K562 (cell line): ENCODE measurements at regions not wholly inside any gene's neighbourhood (a gene's known extent, or its start where the extent isn't known, plus 50 kb on each side); places are given as distances from the start of the nearest gene placed in this dataset.

Source experiments
- ATAC-seq: fragments of 200-7000 bp; cut with Tn5 transposase; 3 replicates; pipeline ENCODE4 v1.9.1; 2020; ENCODE audit warnings: moderate library complexity
- BruUV-seq: library from RNA; stranded (reverse); fragments of 400-500 nt; replicated peaks from 2 replicates; lab custom pipeline; 2021; lab: Mats Ljungman, UMichigan
- CTCF ChIA-PET: fragments of 300-600 bp; formaldehyde crosslinking; extraction: SDS; loops from one replicate; lab custom pipeline; 2021; ENCODE audit warnings: low intra/inter-chr PET ratio; lab: Yijun Ruan, JAX
- POLR2A ChIA-PET: fragments of 300-600, 350-650 bp; sonication (Branson Sonifier 250); formaldehyde crosslinking; extraction: SDS; loops from one replicate; lab custom pipeline; 2021; ENCODE audit warnings: antibody characterized with exemption, inconsistent platforms; lab: Yijun Ruan, JAX
- DNase-seq, 4 experiments: peaks; one replicate each; pipeline versions ENCODE4 v3.0.0 to v3.0.0-alpha.2; 2011 to 2018; ENCODE audit warnings: low spot score in 3 of 4, mixed read lengths in 3 of 4; ENCODE audit errors: extremely low read depth in 1 of 4
- FAIRE-seq: peaks from 2 replicates; lab custom pipeline; 2011; peaks lifted over from hg19 to GRCh38; lab: Jason Lieb, UNC
- H2AFZ ChIP-seq: 2 replicates; pipeline ENCODE4 v1.6.0; 2011; ENCODE audit warnings: low read depth, low read length, control low read depth, inconsistent platforms
- H3K27ac ChIP-seq: fragments of 200-600 bp; 3 replicates; pipeline ENCODE4 v1.8.0; 2011; ENCODE audit warnings: low read depth, mild to moderate bottlenecking, control low read depth, inconsistent platforms, low read length, moderate library complexity, mixed read lengths; ENCODE audit errors: extremely low read depth
- H3K27me3 ChIP-seq, 2 experiments: fragments of 300-600 bp in 1 of 2; 2 replicates in 1 of 2; 3 replicates in 1 of 2; pipeline versions ENCODE4 v1.6.0 to v1.8.0; 2011; ENCODE audit warnings: inconsistent platforms in 2 of 2, low read length in 2 of 2, mild to moderate bottlenecking in 1 of 2, mixed read lengths in 1 of 2, moderate library complexity in 1 of 2; ENCODE audit not compliant: control insufficient read depth in 2 of 2, insufficient read depth in 2 of 2
- H3K36me3 ChIP-seq: fragments of 300-600 bp; 3 replicates; pipeline ENCODE4 v1.8.0; 2011; ENCODE audit warnings: mild to moderate bottlenecking, low read length, inconsistent platforms; ENCODE audit not compliant: control insufficient read depth, insufficient read depth
- H3K4me1 ChIP-seq, 2 experiments: fragments of 200-600 bp in 1 of 2; replicated peaks in 1 of 2; 2 replicates in 1 of 2; 3 replicates in 1 of 2; pipeline versions ENCODE4 v1.5.1 to v1.8.0; 2011; ENCODE audit warnings: inconsistent platforms in 2 of 2, low read length in 2 of 2, mild to moderate bottlenecking in 1 of 2, mixed read lengths in 1 of 2, moderate library complexity in 1 of 2; ENCODE audit not compliant: control insufficient read depth in 2 of 2, insufficient read depth in 2 of 2
- H3K4me2 ChIP-seq: 2 replicates; pipeline ENCODE4 v1.6.1; 2011; ENCODE audit warnings: low read length, control low read depth, inconsistent platforms, mixed read lengths; ENCODE audit not compliant: insufficient read depth
- H3K4me3 ChIP-seq: fragments of 200-600 bp; sonication (generic), shearing (Covaris generic); 2 replicates; pipeline ENCODE4 v1.5.1; 2016; ENCODE audit warnings: control low read depth, inconsistent platforms
- H3K79me2 ChIP-seq: fragments of 200-600 bp; 3 replicates; pipeline ENCODE4 v1.8.0; 2011; ENCODE audit warnings: low read length, inconsistent platforms; ENCODE audit not compliant: control insufficient read depth, insufficient read depth
- H3K9ac ChIP-seq, 2 experiments: 2 replicates each; pipeline versions ENCODE4 v1.6.0 to v1.6.1; 2011; ENCODE audit warnings: low read depth in 2 of 2, low read length in 2 of 2, control low read depth in 1 of 2, inconsistent platforms in 1 of 2, mild to moderate bottlenecking in 1 of 2, mixed read lengths in 1 of 2; ENCODE audit not compliant: insufficient read depth in 1 of 2
- H3K9me1 ChIP-seq: one replicate; pipeline ENCODE4 v1.6.0; 2011; ENCODE audit warnings: inconsistent platforms, mild to moderate bottlenecking, low read length, moderate library complexity; ENCODE audit not compliant: control insufficient read depth, insufficient read depth
- H3K9me3 ChIP-seq: replicated peaks from 2 replicates; pipeline ENCODE4 v1.5.1; 2011; ENCODE audit warnings: low read depth, low read length, inconsistent platforms; ENCODE audit not compliant: control insufficient read depth, insufficient read depth
- H4K20me1 ChIP-seq: replicated peaks from 2 replicates; pipeline ENCODE4 v1.6.1; 2011; ENCODE audit warnings: low read length, inconsistent platforms, mixed read lengths; ENCODE audit not compliant: control insufficient read depth, insufficient read depth
- BRF2 ChIP-seq: IDR thresholded peaks from 3 replicates; pipeline ENCODE4 v1.6.1; 2011; ENCODE audit warnings: borderline replicate concordance, mild to moderate bottlenecking; ENCODE audit not compliant: insufficient read length, insufficient read depth
- CC2D1A ChIP-seq: fragments of 450-650 bp; IDR thresholded peaks from 2 replicates; pipeline ENCODE4 v1.6.1; 2017; ENCODE audit warnings: mild to moderate bottlenecking
- LEF1 ChIP-seq: fragments of 450-650 bp; IDR thresholded peaks from 2 replicates; pipeline ENCODE4 v1.6.1; 2016; ENCODE audit warnings: mild to moderate bottlenecking
- NFE2L1 ChIP-seq: fragments of 450-650 bp; IDR thresholded peaks from 2 replicates; pipeline ENCODE4 v1.6.1; 2016; ENCODE audit warnings: missing genetic modification characterization, low read depth, mild to moderate bottlenecking, missing compliant biosample characterization, moderate library complexity, borderline replicate concordance
- POLR3A ChIP-seq: IDR thresholded peaks from 2 replicates; pipeline ENCODE4 v1.6.1; 2011; ENCODE audit warnings: borderline replicate concordance, mild to moderate bottlenecking, moderate library complexity; ENCODE audit not compliant: insufficient read length, insufficient read depth; ENCODE audit errors: extremely low read depth
- SNIP1 ChIP-seq: fragments of 450-650 bp; IDR thresholded peaks from 2 replicates; pipeline ENCODE4 v1.7.1; 2017; ENCODE audit warnings: low read depth, mild to moderate bottlenecking
- UBTF ChIP-seq, 2 experiments: IDR thresholded peaks; 2 replicates each; pipeline ENCODE4 v1.6.1; 2012; ENCODE audit warnings: improper control_type of control experiment in 2 of 2, low read depth in 2 of 2, low read length in 2 of 2, borderline replicate concordance in 1 of 2
- WHSC1 ChIP-seq: IDR thresholded peaks from one replicate; pipeline ENCODE4 v1.6.1; 2012; ENCODE audit warnings: low read length, control low read depth, inconsistent platforms
- ZBED1 ChIP-seq: IDR thresholded peaks from 2 replicates; pipeline ENCODE4 v1.6.1; 2014
- ZBTB26 ChIP-seq: fragments of 450-650 bp; formaldehyde crosslinking; IDR thresholded peaks from 2 replicates; pipeline ENCODE4 v1.4.0; 2022; ENCODE audit warnings: missing genetic modification characterization
- ZC3H8 ChIP-seq: fragments of 450-650 bp; IDR thresholded peaks from 2 replicates; pipeline ENCODE4 v1.6.1; 2017
- ZNF197 ChIP-seq: fragments of 200-800 bp; sonication (Bioruptor generic); IDR thresholded peaks from 2 replicates; pipeline ENCODE4 v1.6.1; 2016; ENCODE audit warnings: low read depth, missing genetic modification characterization, missing compliant biosample characterization
- ZNF41 ChIP-seq: fragments of 250-450 bp; sonication (Bioruptor Pico); conservative IDR thresholded peaks from 2 replicates; pipeline ENCODE4 v1.4.0; 2020; ENCODE audit warnings: mild to moderate bottlenecking
- ZNF584 ChIP-seq: fragments of 200-800 bp; sonication (Bioruptor generic); IDR thresholded peaks from 2 replicates; pipeline ENCODE4 v1.6.1; 2016; ENCODE audit warnings: low read depth, mild to moderate bottlenecking, missing genetic modification characterization, missing compliant biosample characterization
- ZNF740 ChIP-seq, 3 experiments: fragments of 200-800 bp in 1 of 3; sonication (Bioruptor generic) in 1 of 3; sonication (generic) in 1 of 3; formaldehyde crosslinking in 1 of 3; IDR thresholded peaks; 2 replicates each; pipeline versions ENCODE4 v1.6.1 to v1.8.0; 2016 to 2022; ENCODE audit warnings: mild to moderate bottlenecking in 2 of 3, missing compliant biosample characterization in 2 of 3, missing genetic modification characterization in 2 of 3, missing genetic modification reagents in 1 of 3
- ZNF75A ChIP-seq: fragments of 450-650 bp; formaldehyde crosslinking; IDR thresholded peaks from 2 replicates; pipeline ENCODE4 v1.4.0; 2020; ENCODE audit warnings: mild to moderate bottlenecking
- WGBS: fragments of 100-300 bp; shearing (Covaris generic); methylation state at CpG from one replicate; pipeline ENCODE4 v1.1.6; 2016; ENCODE audit warnings: low coverage, mixed read lengths; ENCODE audit not compliant: insufficient coverage; ENCODE audit errors: missing lambda C conversion rate; 5-methylcytosine and 5-hydroxymethylcytosine counted together
- in situ Hi-C: fragments of 300-500 bp; cut with MboI; formaldehyde crosslinking; loops from 4 replicates; pipeline ENCODE4 v1.15.0; 2018; ENCODE audit warnings: inconsistent platforms, mixed read lengths
- intact Hi-C: fragments of 100-400 bp; cut with micrococcal nuclease; formaldehyde crosslinking; loops from 2 replicates; pipeline ENCODE4 v1.14.2; 2022

- TF ChIP-seq UBTF (IDR thresholded peaks at IDR 0.05; ENCODE audit: borderline replicate concordance in 1 of 2, low read depth in 2 of 2, low read length in 2 of 2) (no peak), ZNF41 (no peak), ZBED1 (no peak), ZNF740 (CRISPR knock-in tag; IDR thresholded peaks at IDR 0.05) (no peak), ZNF740 (tag; IDR thresholded peaks at IDR 0.05) (no peak), LEF1 (no peak), SNIP1 (no peak)
Observed at GRCh38 chr2:160952464-160953254, 207.6 kb upstream of the TANK start (continued).

GRCh38 chr2:160955578-160955977 lies 204.7 kb upstream of the TANK start:
- Histone ChIP-seq H3K9me1 (no peaks in the 10 kb centered on the region), H3K4me3 (no peak overlapping the region), H3K27me3 (no peaks in the 10 kb centered on the region), H3K36me3 (no peaks in the 10 kb centered on the region), H4K20me1 (no peaks in the 10 kb centered on the region), H3K79me2 (no peaks in the 10 kb centered on the region), H3K4me1 (no peaks in the 10 kb centered on the region), H3K4me2 (no peak overlapping the region), H3K9me3 (no peaks in the 10 kb centered on the region), H3K27ac (no peak overlapping the region), H3K9ac (no peak overlapping the region), H2AFZ (no peak overlapping the region)
- FAIRE-seq (no peak), DNase-seq (no peak), ATAC-seq (no peak)
- in situ Hi-C loops (no loop called here), intact Hi-C loops (no loop called here)
- ChIA-PET POLR2A (no interaction called here), CTCF (no interaction called here)
- no TSS peak for BruUV-seq
- WGBS = 0% methylated on average over 1 of the region's 1 CpG
- TF ChIP-seq ZNF75A (CRISPR knock-in tag) (no peak), BRF2 (no peak), ZC3H8 (no peak), WHSC1 (no peak), CC2D1A (no peak), ZNF584 (CRISPR knock-in tag) (no peak), ZBTB26 (CRISPR knock-in tag) (no peak), POLR3A (no peak), NFE2L1 (no peak), ZNF197 (no peak)
